IMR-90 (cell line): ENCODE measurements at regions not wholly inside any gene's neighbourhood (a gene's known extent, or its start where the extent isn't known, plus 50 kb on each side); places are given as distances from the start of the nearest gene placed in this dataset.

Experiments
- ATAC-seq: fragments of 200-7000 bp; cut with Tn5 transposase; 2 replicates; pipeline ENCODE4 v1.9.1; 2020; ENCODE audit warnings: low read depth, mild to moderate bottlenecking, moderate library complexity
- BruUV-seq: library from RNA; stranded (reverse); fragments of 400-500 nt; replicated peaks from 2 replicates; lab custom pipeline; 2021; lab: Mats Ljungman, UMichigan
- CTCF ChIA-PET: fragments of 300-600 bp; formaldehyde crosslinking; extraction: SDS; loops from one replicate; lab custom pipeline; 2021; ENCODE audit warnings: antibody characterized with exemption; lab: Yijun Ruan, JAX
- POLR2A ChIA-PET: fragments of 300-600 bp; sonication (Branson Sonifier 250); formaldehyde crosslinking; loops from one replicate; lab custom pipeline; 2022; ENCODE audit warnings: antibody characterized with exemption; ENCODE audit not compliant: unreplicated experiment; lab: Charles Lee
- DNase-seq: peaks from one replicate; pipeline ENCODE4 v3.0.0; 2013
- H2AFZ ChIP-seq: replicated peaks from 2 replicates; pipeline ENCODE3; 2013; ENCODE audit warnings: low read length, mild to moderate bottlenecking; ENCODE audit not compliant: poor library complexity
- H2AK5ac ChIP-seq: 2 replicates; pipeline ENCODE4 v1.6.1; 2013; ENCODE audit warnings: low read depth, low read length, inconsistent platforms
- H2AK9ac ChIP-seq: replicated peaks from 2 replicates; pipeline ENCODE3; 2013; ENCODE audit warnings: mild to moderate bottlenecking, low read depth, low read length, moderate library complexity; ENCODE audit not compliant: poor library complexity
- H2BK120ac ChIP-seq: 2 replicates; pipeline ENCODE4 v1.6.1; 2013; ENCODE audit warnings: low read depth, low read length, inconsistent platforms
- H2BK15ac ChIP-seq: 3 replicates; pipeline ENCODE4 v1.6.1; 2013; ENCODE audit warnings: low read depth, low read length, inconsistent platforms
- H2BK20ac ChIP-seq: 2 replicates; pipeline ENCODE4 v1.6.1; 2013; ENCODE audit warnings: low read depth, mild to moderate bottlenecking, inconsistent platforms, low read length, moderate library complexity
- H2BK5ac ChIP-seq: 2 replicates; pipeline ENCODE4 v1.6.1; 2013; ENCODE audit warnings: mild to moderate bottlenecking, low read depth, low read length, inconsistent platforms; ENCODE audit not compliant: poor library complexity, severe bottlenecking
- H3K14ac ChIP-seq: replicated peaks from 2 replicates; pipeline ENCODE4 v1.6.1; 2013; ENCODE audit warnings: low read depth, low read length, inconsistent platforms
- H3K18ac ChIP-seq: 2 replicates; pipeline ENCODE4 v1.6.1; 2013; ENCODE audit warnings: low read depth, low read length, control low read depth
- H3K23ac ChIP-seq: 2 replicates; pipeline ENCODE4 v1.6.1; 2013; ENCODE audit warnings: low read depth, low read length, inconsistent platforms
- H3K27ac ChIP-seq: 2 replicates; pipeline ENCODE4 v1.5.1; 2013; ENCODE audit warnings: mild to moderate bottlenecking, control low read depth, low read length; ENCODE audit not compliant: insufficient read depth
- H3K27me3 ChIP-seq: 2 replicates; pipeline ENCODE4 v1.6.1; 2013; ENCODE audit warnings: low read length; ENCODE audit not compliant: control insufficient read depth, insufficient read depth
- H3K36me3 ChIP-seq: 2 replicates; pipeline ENCODE4 v1.6.1; 2013; ENCODE audit warnings: low read length, mixed read lengths; ENCODE audit not compliant: control insufficient read depth, insufficient read depth
- H3K4ac ChIP-seq: 2 replicates; pipeline ENCODE4 v1.6.1; 2013; ENCODE audit warnings: low read depth, low read length, inconsistent platforms
- H3K4me1 ChIP-seq: 2 replicates; pipeline ENCODE4 v1.6.1; 2013; ENCODE audit warnings: low read length, mixed read lengths; ENCODE audit not compliant: control insufficient read depth, insufficient read depth
- H3K4me2 ChIP-seq: 2 replicates; pipeline ENCODE4 v1.6.1; 2013; ENCODE audit warnings: low read depth, mild to moderate bottlenecking, control low read depth, low read length, moderate library complexity
- H3K4me3 ChIP-seq: 2 replicates; pipeline ENCODE4 v1.5.1; 2013; ENCODE audit warnings: low read depth, mild to moderate bottlenecking, control low read depth, low read length, moderate library complexity; ENCODE audit not compliant: insufficient read depth
- H3K56ac ChIP-seq: 2 replicates; pipeline ENCODE4 v1.6.1; 2013; ENCODE audit warnings: low read length, inconsistent platforms; ENCODE audit not compliant: insufficient read depth; ENCODE audit errors: extremely low read depth
- H3K79me1 ChIP-seq, 2 experiments: 2 replicates each; pipeline ENCODE4 v1.6.1; 2013; ENCODE audit warnings: low read length in 2 of 2, inconsistent platforms in 1 of 2, low read depth in 1 of 2
- H3K9ac ChIP-seq: 2 replicates; pipeline ENCODE4 v1.6.1; 2013; ENCODE audit warnings: low read depth, low read length, control low read depth
- H3K9me1 ChIP-seq: 2 replicates; pipeline ENCODE4 v1.6.1; 2013; ENCODE audit warnings: low read length, inconsistent platforms; ENCODE audit not compliant: insufficient read depth
- H3K9me3 ChIP-seq: 2 replicates; pipeline ENCODE4 v1.6.1; 2013; ENCODE audit warnings: low read length; ENCODE audit not compliant: control insufficient read depth, insufficient read depth
- H4K20me1 ChIP-seq: 2 replicates; pipeline ENCODE4 v1.6.1; 2013; ENCODE audit warnings: low read length, inconsistent platforms; ENCODE audit not compliant: insufficient read depth
- H4K5ac ChIP-seq: 2 replicates; pipeline ENCODE4 v1.6.1; 2013; ENCODE audit warnings: mild to moderate bottlenecking, low read depth, low read length, control low read depth
- H4K8ac ChIP-seq, 2 experiments: 2 replicates each; pipeline ENCODE4 v1.6.1; 2013; ENCODE audit warnings: low read depth in 2 of 2, low read length in 2 of 2, control low read depth in 1 of 2, inconsistent platforms in 1 of 2
- H4K91ac ChIP-seq: 2 replicates; pipeline ENCODE4 v1.6.1; 2013; ENCODE audit warnings: low read depth, low read length, inconsistent platforms; ENCODE audit not compliant: insufficient read depth
- CEBPB ChIP-seq: IDR thresholded peaks from 2 replicates; pipeline ENCODE4 v1.6.1; 2012; ENCODE audit warnings: low read depth, low read length, improper control_type of control experiment
- FOS ChIP-seq: fragments of 150-350 bp; IDR thresholded peaks from 2 replicates; pipeline ENCODE4 v1.6.1; 2016; ENCODE audit warnings: low read depth, low read length
- MAFK ChIP-seq: IDR thresholded peaks from 2 replicates; pipeline ENCODE4 v1.6.1; 2012; ENCODE audit warnings: low read depth, low read length, improper control_type of control experiment
- MAZ ChIP-seq: IDR thresholded peaks from 2 replicates; pipeline ENCODE4 v1.6.1; 2012; ENCODE audit warnings: low read depth, mild to moderate bottlenecking, low read length, improper control_type of control experiment, moderate library complexity, borderline replicate concordance
- MXI1 ChIP-seq: IDR thresholded peaks from 2 replicates; pipeline ENCODE4 v1.6.1; 2012; ENCODE audit warnings: low read depth, mild to moderate bottlenecking, low read length, moderate library complexity, borderline replicate concordance
- NFE2L2 ChIP-seq: fragments of 150-350 bp; IDR thresholded peaks from 2 replicates; pipeline ENCODE4 v1.6.1; 2016; ENCODE audit warnings: low read depth, mild to moderate bottlenecking, low read length
- POLR2A ChIP-seq: IDR thresholded peaks from 2 replicates; pipeline ENCODE4 v1.6.1; 2012; ENCODE audit warnings: mild to moderate bottlenecking, low read depth, low read length
- RAD21 ChIP-seq: IDR thresholded peaks from 2 replicates; pipeline ENCODE4 v1.6.1; 2012; ENCODE audit warnings: low read length, improper control_type of control experiment
- RCOR1 ChIP-seq: IDR thresholded peaks from 2 replicates; pipeline ENCODE4 v1.6.1; 2012; ENCODE audit warnings: mild to moderate bottlenecking, low read length, improper control_type of control experiment; ENCODE audit not compliant: insufficient replicate concordance
- RFX5 ChIP-seq: IDR thresholded peaks from 2 replicates; pipeline ENCODE4 v1.8.0; 2012; ENCODE audit warnings: low read depth, mild to moderate bottlenecking, low read length, moderate library complexity
- SMC3 ChIP-seq: fragments of 150-350 bp; IDR thresholded peaks from 2 replicates; pipeline ENCODE4 v1.6.1; 2016; ENCODE audit warnings: low read depth, mild to moderate bottlenecking, antibody characterized with exemption, low read length, moderate library complexity
- WGBS, 2 experiments: methylation state at CpG; one replicate each; pipeline versions ENCODE4 v1.1.5 to v1.1.7; 2013; ENCODE audit warnings: missing lambda C conversion rate in 2 of 2; ENCODE audit not compliant: insufficient read length in 1 of 2; ENCODE audit errors: extremely low coverage in 2 of 2; 5-methylcytosine and 5-hydroxymethylcytosine counted together
- dilution Hi-C: fragments of 300-500 bp; cut with HindIII; formaldehyde crosslinking; loops from one replicate; pipeline ENCODE4 v1.14.3; 2018; ENCODE audit warnings: low sequenced_read_pairs; ENCODE audit not compliant: unreplicated experiment
- in situ Hi-C: fragments of 300-500 bp; cut with MboI; formaldehyde crosslinking; loops from 3 replicates; pipeline ENCODE4 v1.14.3; 2019; ENCODE audit warnings: low sequenced_read_pairs, inconsistent platforms, mixed read lengths
- intact Hi-C: fragments of 100-400 bp; cut with micrococcal nuclease; formaldehyde crosslinking; loops from 2 replicates; pipeline ENCODE4 v1.10.0; 2022
- TF ChIP-seq, protein P1 (sequence below): fragments of 150-350 bp; IDR thresholded peaks from 2 replicates; pipeline ENCODE4 v1.6.1; 2016; ENCODE audit warnings: low read depth, mild to moderate bottlenecking, low read length, moderate library complexity, borderline replicate concordance
- TF ChIP-seq, protein P2 (sequence below): fragments of 150-350 bp; IDR thresholded peaks from 2 replicates; pipeline ENCODE4 v1.6.1; 2017; ENCODE audit warnings: mild to moderate bottlenecking, antibody characterized with exemption, low read length, low read depth

DNA sequence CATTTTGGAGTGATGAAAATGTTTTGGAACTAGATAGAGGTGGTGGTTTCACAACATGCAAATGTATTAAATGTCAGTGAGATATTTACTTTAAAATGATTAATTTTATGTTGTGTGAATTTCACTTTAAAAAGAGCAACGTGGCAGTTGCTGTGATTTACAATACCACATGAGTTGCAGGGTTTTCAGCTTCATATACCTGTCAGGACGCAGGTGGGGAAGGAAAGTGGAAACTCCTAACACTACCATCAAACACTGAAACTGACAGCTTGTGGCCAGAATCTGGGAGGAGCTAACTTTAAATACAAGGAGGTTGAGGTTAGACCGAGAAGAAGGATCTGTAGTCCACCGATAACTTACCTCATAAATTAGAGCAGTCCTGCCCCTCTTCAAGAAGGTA is 168.9 kb upstream of the TMEM72 start:
- Histone ChIP-seq H3K14ac (no peak overlapping the region), H2BK20ac (no peak overlapping the region), H2BK15ac (no peak overlapping the region), H2AK5ac (no peak overlapping the region), H3K9me3 (no peaks in the 10 kb centered on the region), H4K8ac (no peak overlapping the region), H3K4me1 (no peaks in the 10 kb centered on the region), H3K9ac (no peak overlapping the region), H4K91ac (no peak overlapping the region; the same call in 1 of the 2 replicates), H2BK120ac (no peak overlapping the region), H3K4ac (no peak overlapping the region), H3K27me3 (no peaks in the 10 kb centered on the region), H2AK9ac (no peak overlapping the region), H3K4me2 (no peak overlapping the region), H3K56ac (no peak overlapping the region), H2BK5ac (no peak overlapping the region), H3K9me1 (no peaks in the 10 kb centered on the region), H4K20me1 (no peaks in the 10 kb centered on the region), H3K18ac (no peak overlapping the region), H3K23ac (no peak overlapping the region), H2AFZ (no peak overlapping the region), H3K36me3 (no peaks in the 10 kb centered on the region), H3K27ac (no peak overlapping the region), H3K79me1 (no peaks in the 10 kb centered on the region), H4K5ac (no peak overlapping the region), H3K4me3 (no peak overlapping the region)
- no peak for DNase-seq
- intact Hi-C loops, result no loop called here
- no TSS peak for BruUV-seq
- in situ Hi-C loops, result no loop called here
- CTCF ChIA-PET, result no interaction called here
- TF ChIP-seq, protein P1, sequence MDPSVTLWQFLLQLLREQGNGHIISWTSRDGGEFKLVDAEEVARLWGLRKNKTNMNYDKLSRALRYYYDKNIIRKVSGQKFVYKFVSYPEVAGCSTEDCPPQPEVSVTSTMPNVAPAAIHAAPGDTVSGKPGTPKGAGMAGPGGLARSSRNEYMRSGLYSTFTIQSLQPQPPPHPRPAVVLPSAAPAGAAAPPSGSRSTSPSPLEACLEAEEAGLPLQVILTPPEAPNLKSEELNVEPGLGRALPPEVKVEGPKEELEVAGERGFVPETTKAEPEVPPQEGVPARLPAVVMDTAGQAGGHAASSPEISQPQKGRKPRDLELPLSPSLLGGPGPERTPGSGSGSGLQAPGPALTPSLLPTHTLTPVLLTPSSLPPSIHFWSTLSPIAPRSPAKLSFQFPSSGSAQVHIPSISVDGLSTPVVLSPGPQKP, result no peak
- no peak for TF ChIP-seq MXI1
- TF ChIP-seq MAFK, result no peak
- no peak for TF ChIP-seq NFE2L2
- TF ChIP-seq RAD21, result no peak
- TF ChIP-seq CEBPB, result no peak
- no peak for TF ChIP-seq MAZ
- no peak for TF ChIP-seq FOS
- no peak for TF ChIP-seq RCOR1
- TF ChIP-seq, protein P2, sequence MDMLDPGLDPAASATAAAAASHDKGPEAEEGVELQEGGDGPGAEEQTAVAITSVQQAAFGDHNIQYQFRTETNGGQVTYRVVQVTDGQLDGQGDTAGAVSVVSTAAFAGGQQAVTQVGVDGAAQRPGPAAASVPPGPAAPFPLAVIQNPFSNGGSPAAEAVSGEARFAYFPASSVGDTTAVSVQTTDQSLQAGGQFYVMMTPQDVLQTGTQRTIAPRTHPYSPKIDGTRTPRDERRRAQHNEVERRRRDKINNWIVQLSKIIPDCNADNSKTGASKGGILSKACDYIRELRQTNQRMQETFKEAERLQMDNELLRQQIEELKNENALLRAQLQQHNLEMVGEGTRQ, result no peak
- no peak for TF ChIP-seq RFX5
- TF ChIP-seq POLR2A, result no peak
- no peak for TF ChIP-seq SMC3
- no peak for ATAC-seq
- no CpG with 5 or more reads among the region's 4 CpGs for WGBS, 2 experiments
- dilution Hi-C loops, result no loop called here
- POLR2A ChIA-PET, result no interaction called here
